Activated T-helper 2 cell treated with anti-CD3 and anti-CD28 coated beads, Interferon-gamma antibody, Interleukin-2, Interleukin-4, amounts not matched to agents 10 μg/mL and 5 μg/mL and 100 μg/mL, durations not matched to agents 14 hours and 24 hours and 36 hours (primary cell): ENCODE measurements at regions not wholly inside any gene's neighbourhood (a gene's known extent, or its start where the extent isn't known, plus 50 kb on each side); places are given as distances from the start of the nearest gene placed in this dataset.
"Not testable (repeated sequence)": the region's sequence is repeated elsewhere in the genome, so short reads cannot be mapped to it uniquely, and the experiment has no call there.

Source experiments
- DNase-seq: peaks from one replicate; pipeline ENCODE4 v3.0.0; 2021; ENCODE audit warnings: low spot score
- H3K27ac Mint-ChIP-seq: one replicate; pipeline ENCODE4 v1.8.0; 2021; ENCODE audit warnings: mixed read lengths
- H3K27me3 Mint-ChIP-seq: one replicate; pipeline ENCODE4 v1.8.0; 2021; ENCODE audit warnings: low read depth, mixed read lengths
- H3K36me3 Mint-ChIP-seq: one replicate; pipeline ENCODE4 v1.8.0; 2021; ENCODE audit warnings: low read depth, mixed read lengths
- H3K4me1 Mint-ChIP-seq: one replicate; pipeline ENCODE4 v1.8.0; 2021; ENCODE audit warnings: low read depth, mixed read lengths
- H3K4me3 Mint-ChIP-seq: one replicate; pipeline ENCODE4 v1.8.0; 2021; ENCODE audit warnings: low read depth, mild to moderate bottlenecking, moderate library complexity, mixed read lengths
- H3K9me3 Mint-ChIP-seq: one replicate; pipeline ENCODE4 v1.8.0; 2021; ENCODE audit warnings: mixed read lengths
- intact Hi-C: fragments of 100-400 bp; cut with micrococcal nuclease; formaldehyde crosslinking; loops from one replicate; pipeline ENCODE4 v1.15.1; 2023

DNA sequence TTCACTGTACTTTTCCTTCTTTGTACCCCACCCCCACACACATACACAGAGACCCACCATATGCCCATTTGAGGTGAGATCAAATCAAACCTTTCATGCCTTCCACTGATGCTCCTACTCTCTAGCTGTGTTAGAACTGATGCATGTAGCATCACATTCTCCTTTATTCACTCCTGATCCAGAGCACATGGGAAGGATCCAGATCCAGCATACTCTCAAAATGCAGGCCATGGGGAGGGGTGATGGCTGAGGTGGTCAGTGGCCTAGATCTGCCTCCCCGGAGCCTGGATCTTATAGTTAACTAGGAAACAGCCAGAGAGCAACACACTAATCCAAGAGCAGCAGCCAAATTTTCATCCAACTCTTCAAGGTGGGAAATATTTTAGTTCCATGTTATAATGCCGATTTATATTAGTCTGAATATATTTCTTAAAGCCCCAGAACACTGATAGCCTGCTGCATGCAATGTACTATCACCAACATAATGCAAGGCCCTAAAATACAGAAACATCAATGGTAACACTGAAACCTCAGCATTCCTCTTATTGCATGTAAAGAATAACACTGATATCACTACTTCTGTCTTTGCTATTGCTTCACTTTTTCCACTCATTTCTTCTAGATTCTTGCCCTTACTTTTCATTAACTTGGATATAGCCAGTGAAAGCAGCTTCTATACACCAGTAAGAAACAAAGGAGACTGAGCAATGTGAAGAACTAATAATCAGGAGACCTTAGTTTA lies 126.8 kb upstream of the BEND6 start:
- Mint-ChIP-seq H3K4me1 (no peaks in the 10 kb centered on the region), H3K36me3 (no peaks in the 10 kb centered on the region), H3K27ac (no peak overlapping the region), H3K4me3 (no peak overlapping the region), H3K9me3 (no peaks in the 10 kb centered on the region), H3K27me3 (peaks cover 14% of the 10 kb centered on the region)
- intact Hi-C loops: no loop called here
- no peak for DNase-seq

DNA sequence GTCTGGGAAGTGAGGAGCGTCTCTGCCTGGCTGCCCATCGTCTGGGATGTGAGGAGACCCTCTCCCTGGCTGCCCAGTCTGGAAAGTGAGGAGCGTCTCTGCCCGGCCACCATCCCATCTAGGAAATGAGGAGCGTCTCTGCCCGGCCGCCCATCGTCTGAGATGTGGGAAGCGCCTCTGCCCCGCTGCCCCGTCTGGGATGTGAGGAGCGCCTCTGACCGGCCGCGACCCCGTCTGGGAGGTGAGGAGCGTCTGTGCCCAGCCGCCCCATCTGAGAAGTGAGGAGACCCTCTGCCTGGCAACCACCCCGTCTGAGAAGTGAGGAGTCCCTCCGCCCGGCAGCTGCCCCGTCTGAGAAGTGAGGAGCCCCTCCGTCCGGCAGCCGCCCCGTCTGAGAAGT lies 130.5 kb upstream of the BEND6 start:
- DNase-seq, intact Hi-C loops, H3K36me3 Mint-ChIP-seq, H3K27ac Mint-ChIP-seq, H3K4me1 Mint-ChIP-seq, H3K9me3 Mint-ChIP-seq, H3K27me3 Mint-ChIP-seq, H3K4me3 Mint-ChIP-seq: not testable (repeated sequence)

DNA sequence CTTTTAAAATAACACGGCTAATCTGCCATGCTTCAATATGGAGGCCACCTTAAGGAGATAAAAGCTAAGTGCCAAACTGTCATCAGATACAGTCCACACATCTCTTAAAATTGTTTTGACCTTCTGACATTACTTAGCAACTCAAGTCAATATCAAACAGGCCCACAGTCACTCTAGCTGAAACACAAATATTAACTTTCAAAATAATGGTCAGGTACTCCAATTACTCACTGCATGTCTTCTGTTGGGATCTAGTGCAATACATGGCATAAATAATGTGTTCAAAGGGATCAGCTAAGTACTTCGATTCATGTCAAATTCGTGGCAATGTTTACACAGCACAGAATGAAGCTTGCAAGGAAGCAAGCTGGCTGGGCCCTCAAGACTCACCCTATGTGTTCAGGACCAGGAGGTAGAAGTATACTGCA lies 133.9 kb upstream of the BEND6 start:
- Mint-ChIP-seq H3K4me3 (no peak overlapping the region), H3K27ac (no peak overlapping the region), H3K36me3 (no peaks in the 10 kb centered on the region), H3K27me3 (peaks cover 1% of the 10 kb centered on the region), H3K9me3 (no peaks in the 10 kb centered on the region), H3K4me1 (no peaks in the 10 kb centered on the region)
- intact Hi-C loops: no loop called here
- no peak for DNase-seq

DNA sequence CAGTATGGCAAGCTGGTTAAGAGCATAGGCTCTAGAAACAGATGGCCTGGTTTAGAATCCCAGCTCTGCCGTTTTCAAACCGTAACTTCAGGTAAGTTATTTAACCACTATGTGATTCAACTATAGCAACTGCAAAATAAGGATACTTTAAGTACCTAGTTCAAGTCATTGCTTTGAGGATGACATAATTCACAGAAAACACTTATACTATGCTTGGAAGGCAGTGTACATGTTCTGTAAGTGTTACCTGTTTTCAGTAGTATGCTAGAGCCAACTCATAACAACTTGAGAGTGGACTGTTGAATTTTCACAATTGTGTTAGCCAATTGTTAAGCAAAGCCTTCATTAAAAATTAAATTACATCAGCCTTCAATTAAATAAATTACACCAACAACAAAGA lies 134.8 kb upstream of the BEND6 start:
- H3K36me3 Mint-ChIP-seq: no peaks in the 10 kb centered on the region
- no peak overlapping the region for H3K4me3 Mint-ChIP-seq
- no peak for DNase-seq
- H3K9me3 Mint-ChIP-seq: no peaks in the 10 kb centered on the region
- intact Hi-C loops: no loop called here
- peaks cover 1% of the 10 kb centered on the region for H3K27me3 Mint-ChIP-seq
- H3K4me1 Mint-ChIP-seq: no peaks in the 10 kb centered on the region
- H3K27ac Mint-ChIP-seq: no peak overlapping the region

DNA sequence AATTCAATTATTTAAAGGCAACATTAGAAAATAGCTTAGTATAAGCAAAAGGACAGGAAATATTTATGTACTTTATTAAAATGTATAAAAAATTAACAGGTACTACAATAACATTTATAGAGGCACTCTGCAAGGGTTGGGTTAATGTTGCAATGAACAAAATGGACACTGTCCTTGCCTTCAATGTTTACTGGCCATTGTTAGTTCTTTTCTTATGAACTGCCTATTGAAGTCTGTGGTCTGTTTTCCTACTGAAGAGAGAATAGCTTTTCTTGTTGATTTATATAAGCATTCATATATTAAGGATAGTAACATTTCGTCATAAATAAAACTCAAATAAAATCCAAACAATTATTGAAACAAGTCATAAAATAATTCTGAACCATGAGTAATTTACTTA lies 135.3 kb upstream of the BEND6 start:
- Mint-ChIP-seq H3K9me3 (no peaks in the 10 kb centered on the region), H3K4me1 (no peaks in the 10 kb centered on the region), H3K4me3 (no peak overlapping the region), H3K27me3 (peaks cover 1% of the 10 kb centered on the region), H3K27ac (no peak overlapping the region), H3K36me3 (no peaks in the 10 kb centered on the region)
- intact Hi-C loops: no loop called here
- DNase-seq: no peak

DNA sequence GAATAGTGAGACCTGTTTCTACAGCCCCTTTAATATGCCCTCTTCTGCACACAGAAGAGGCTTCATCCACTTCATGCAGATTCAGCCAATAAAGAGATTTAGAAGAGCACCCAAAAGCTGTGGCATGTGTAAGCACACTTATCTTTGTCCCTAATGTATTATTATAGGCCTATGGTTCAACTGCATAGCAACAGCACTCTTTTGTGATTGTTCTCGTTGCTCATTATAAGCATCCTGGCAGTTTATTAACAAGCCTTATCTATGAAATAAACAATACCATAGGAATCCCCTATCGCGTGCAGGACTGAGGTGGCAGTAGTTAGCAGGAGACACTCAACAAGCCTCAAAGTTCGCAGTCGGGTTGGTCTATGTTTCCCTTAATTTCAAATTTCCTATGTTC lies 138.5 kb upstream of the BEND6 start:
- Mint-ChIP-seq H3K27ac (no peak overlapping the region), H3K27me3 (peaks cover 1% of the 10 kb centered on the region), H3K9me3 (no peaks in the 10 kb centered on the region), H3K36me3 (no peaks in the 10 kb centered on the region), H3K4me3 (no peak overlapping the region), H3K4me1 (no peaks in the 10 kb centered on the region)
- intact Hi-C loops: no loop called here
- DNase-seq: no peak

DNA sequence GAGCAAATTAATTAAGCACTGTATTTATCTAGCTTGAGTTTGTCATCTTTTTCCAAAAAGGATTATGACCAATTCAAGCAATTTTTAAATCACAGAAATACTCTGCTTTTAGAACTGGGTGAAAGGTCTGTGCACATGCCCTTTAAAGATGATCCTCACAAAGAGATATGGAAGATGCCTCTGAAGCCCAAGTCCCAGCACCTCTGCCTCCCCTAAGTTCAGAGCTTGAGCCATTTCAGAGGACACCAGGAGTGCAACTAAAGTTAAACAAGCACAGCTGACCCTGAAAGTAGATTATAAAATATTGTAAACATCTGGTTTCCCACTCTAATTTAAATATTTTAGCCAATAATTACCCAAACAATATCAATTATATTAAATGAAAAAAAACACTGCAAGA lies 139.5 kb upstream of the BEND6 start:
- Mint-ChIP-seq H3K36me3 (no peaks in the 10 kb centered on the region), H3K27me3 (peaks cover 1% of the 10 kb centered on the region), H3K4me1 (no peaks in the 10 kb centered on the region), H3K9me3 (no peaks in the 10 kb centered on the region), H3K4me3 (no peak overlapping the region), H3K27ac (no peak overlapping the region)
- DNase-seq: no peak
- intact Hi-C loops: no loop called here

DNA sequence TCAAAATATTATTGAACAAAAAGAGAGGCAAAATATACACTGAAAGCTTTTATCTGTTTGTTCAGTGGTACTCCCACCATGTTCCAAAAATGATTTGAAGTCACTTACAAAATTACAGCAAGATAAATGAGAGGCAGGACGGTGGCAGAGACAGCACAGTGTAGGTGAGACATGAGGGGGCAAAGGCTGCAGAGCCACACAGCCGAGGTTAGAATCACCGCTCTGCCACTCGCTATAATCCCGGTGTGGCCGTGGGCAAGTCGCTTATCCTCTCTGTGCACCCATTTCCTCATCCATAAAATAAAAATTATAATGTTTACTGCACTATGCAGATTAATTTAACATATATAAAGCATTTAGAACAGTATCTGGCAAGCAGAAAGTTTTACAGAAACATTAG lies 140.1 kb upstream of the BEND6 start:
- intact Hi-C loops: no loop called here
- DNase-seq: no peak
- Mint-ChIP-seq H3K36me3 (no peaks in the 10 kb centered on the region), H3K4me1 (no peaks in the 10 kb centered on the region), H3K27me3 (peaks cover 1% of the 10 kb centered on the region), H3K4me3 (no peak overlapping the region), H3K27ac (no peak overlapping the region), H3K9me3 (no peaks in the 10 kb centered on the region)

DNA sequence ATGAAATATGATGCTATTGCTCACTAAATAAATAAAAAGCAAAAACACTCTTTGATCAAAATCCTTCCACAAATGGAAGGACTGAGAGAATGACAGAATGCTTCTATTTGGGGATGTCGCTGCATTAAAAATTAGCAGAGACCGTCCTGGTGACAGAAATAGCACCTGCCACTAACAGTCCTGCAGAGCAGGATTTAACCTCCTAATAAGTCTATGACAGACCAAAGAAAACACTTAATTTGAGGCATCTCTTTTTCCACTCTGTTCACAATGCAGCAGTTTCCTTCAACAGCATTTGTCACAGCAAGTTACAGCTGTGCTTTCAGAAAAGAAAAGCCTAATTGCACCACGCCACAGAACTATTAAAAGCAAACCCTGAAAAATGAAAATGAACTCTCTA lies 140.6 kb upstream of the BEND6 start:
- Mint-ChIP-seq H3K4me3 (no peak overlapping the region), H3K9me3 (no peaks in the 10 kb centered on the region), H3K27me3 (peaks cover 1% of the 10 kb centered on the region), H3K4me1 (no peaks in the 10 kb centered on the region), H3K27ac (no peak overlapping the region), H3K36me3 (no peaks in the 10 kb centered on the region)
- intact Hi-C loops: no loop called here
- DNase-seq: no peak

DNA sequence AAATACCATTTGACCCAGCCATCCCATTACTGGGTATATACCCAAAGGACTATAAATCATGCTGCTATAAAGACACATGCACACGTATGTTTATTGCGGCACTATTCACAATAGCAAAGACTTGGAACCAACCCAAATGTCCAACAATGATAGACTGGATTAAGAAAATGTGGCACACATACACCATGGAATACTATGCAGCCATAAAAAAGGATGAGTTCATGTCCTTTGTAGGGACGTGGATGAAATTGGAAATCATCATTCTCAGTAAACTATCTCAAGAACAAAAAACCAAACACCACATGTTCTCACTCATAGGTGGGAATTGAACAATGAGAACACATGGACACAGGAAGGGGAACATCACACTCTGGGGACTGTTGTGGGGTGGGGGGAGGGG lies 142.1 kb upstream of the BEND6 start:
- H3K27me3 Mint-ChIP-seq, H3K36me3 Mint-ChIP-seq, H3K4me1 Mint-ChIP-seq, H3K27ac Mint-ChIP-seq, H3K4me3 Mint-ChIP-seq, intact Hi-C loops, H3K9me3 Mint-ChIP-seq, DNase-seq: not testable (repeated sequence)

DNA sequence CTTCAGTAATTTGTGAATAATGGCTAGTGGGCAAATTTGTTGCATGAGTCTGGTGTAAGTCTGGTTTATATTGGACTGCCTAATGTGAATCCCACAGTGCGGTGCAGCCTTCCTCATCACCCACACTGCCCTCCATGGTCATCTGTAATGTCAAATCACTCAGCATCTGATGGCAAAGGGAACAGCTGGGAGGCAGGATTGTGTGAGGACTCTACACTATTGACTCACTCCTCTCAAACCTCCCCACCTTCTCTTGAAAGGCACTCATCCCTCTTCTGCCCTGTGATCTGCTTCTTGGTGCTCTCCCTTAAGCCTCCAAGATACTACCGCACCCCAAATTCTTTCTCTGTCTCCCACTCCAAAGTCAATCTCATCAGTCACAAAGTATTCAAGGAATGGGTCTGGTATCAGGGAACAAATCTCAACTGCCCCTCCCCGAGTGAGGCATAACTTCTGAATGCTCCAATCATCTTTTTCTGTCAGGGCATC lies 146.0 kb upstream of the BEND6 start:
- H3K36me3 Mint-ChIP-seq: no peaks in the 10 kb centered on the region
- no peak for DNase-seq
- intact Hi-C loops: no loop called here
- H3K27me3 Mint-ChIP-seq: no peaks in the 10 kb centered on the region
- H3K4me3 Mint-ChIP-seq: no peak overlapping the region
- H3K9me3 Mint-ChIP-seq: no peaks in the 10 kb centered on the region
- no peak overlapping the region for H3K27ac Mint-ChIP-seq
- H3K4me1 Mint-ChIP-seq: no peaks in the 10 kb centered on the region

DNA sequence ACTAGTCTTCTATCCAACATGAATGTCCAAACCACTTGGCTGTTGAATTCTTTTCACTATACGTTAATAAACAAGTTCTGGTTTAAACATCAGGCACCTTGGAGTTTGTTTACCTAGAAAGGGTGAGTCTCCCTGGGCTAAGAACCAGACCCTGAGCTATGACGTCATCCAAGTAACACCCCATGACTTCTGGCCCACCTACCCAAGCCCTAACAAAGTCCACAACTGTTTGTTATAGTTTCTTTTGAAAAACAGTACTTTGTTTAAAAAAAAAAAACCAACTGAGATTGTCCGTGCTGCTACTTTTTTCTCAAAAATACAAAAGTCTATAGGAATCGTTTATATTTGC lies 146.9 kb upstream of the BEND6 start:
- no peaks in the 10 kb centered on the region for H3K9me3 Mint-ChIP-seq
- no peak overlapping the region for H3K4me3 Mint-ChIP-seq
- H3K27ac Mint-ChIP-seq: no peak overlapping the region
- DNase-seq: no peak
- no peaks in the 10 kb centered on the region for H3K27me3 Mint-ChIP-seq
- intact Hi-C loops: no loop called here
- no peaks in the 10 kb centered on the region for H3K4me1 Mint-ChIP-seq
- H3K36me3 Mint-ChIP-seq: no peaks in the 10 kb centered on the region

DNA sequence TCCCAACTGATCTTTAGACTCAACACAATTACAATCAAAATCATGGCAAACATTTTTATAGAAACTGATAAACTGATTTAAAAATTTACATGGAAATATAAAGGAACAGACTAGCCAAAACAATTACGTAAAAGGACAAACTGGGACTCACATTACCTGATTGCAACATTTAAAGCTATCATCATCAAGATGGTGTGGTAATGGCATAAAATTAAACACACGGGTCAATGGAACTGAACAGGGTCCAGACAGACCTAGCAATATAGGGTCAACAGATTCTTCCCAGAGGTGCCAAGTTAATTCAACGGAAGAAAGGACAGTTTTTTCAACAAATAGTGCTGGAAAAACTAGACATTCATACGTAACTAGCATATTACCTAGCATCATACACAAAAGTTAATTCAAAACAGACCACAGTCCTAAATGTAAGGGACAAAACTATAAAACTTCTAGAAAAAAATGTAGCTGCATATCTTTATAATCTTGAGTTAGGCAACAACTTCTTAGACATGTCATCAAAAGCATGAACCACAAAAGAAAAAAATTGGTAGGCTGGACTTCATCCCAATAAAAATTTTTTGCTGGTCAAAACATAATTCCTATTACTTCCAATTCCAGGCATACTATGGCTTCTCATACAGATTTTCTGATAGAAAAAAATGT lies 147.4 kb upstream of the BEND6 start:
- intact Hi-C loops: no loop called here
- no peaks in the 10 kb centered on the region for H3K36me3 Mint-ChIP-seq
- no peak overlapping the region for H3K27ac Mint-ChIP-seq
- no peaks in the 10 kb centered on the region for H3K4me1 Mint-ChIP-seq
- no peak overlapping the region for H3K4me3 Mint-ChIP-seq
- no peaks in the 10 kb centered on the region for H3K27me3 Mint-ChIP-seq
- H3K9me3 Mint-ChIP-seq: no peaks in the 10 kb centered on the region
- no peak for DNase-seq
